ENCODE measurements at regions not wholly inside any gene's neighbourhood (a gene's known extent, or its start where the extent isn't known, plus 50 kb on each side); places are given as distances from the start of the nearest gene placed in this dataset.

GRCh38 chr18:42281851-42282250, 326.8 kb downstream of the PIK3C3 start:
- Histone ChIP-seq H3K4me1 (ENCODE audit: control insufficient read depth in 1 of 2, insufficient read depth in 2 of 2, low read depth in 1 of 2, low read length in 1 of 2) (no peaks in the 10 kb centered on the region; a peak in 1 of 4 replicates), H3K27ac (ENCODE audit: low read depth in 2 of 2, low read length in 1 of 2) (no peak overlapping the region), H3K79me2 (ENCODE audit: insufficient read depth) (no peaks in the 10 kb centered on the region), H3K36me3 (replicated peaks in 1 of 2; ENCODE audit: control insufficient read depth in 1 of 2, insufficient read depth in 2 of 2, low read length in 1 of 2) (no peaks in the 10 kb centered on the region), H2AFZ (ENCODE audit: low read depth) (no peak overlapping the region), H4K20me1 (ENCODE audit: insufficient read depth) (no peaks in the 10 kb centered on the region), H3K9me2 (no peaks in the 10 kb centered on the region), H3K4me3 (ENCODE audit: low read depth in 2 of 2, low read length in 1 of 2) (no peak overlapping the region), H3K4me2 (no peak overlapping the region), H3F3A (replicated peaks; ENCODE audit: insufficient read depth) (peaks cover 2% of the 10 kb centered on the region), H3K9me3 (no peaks in the 10 kb centered on the region), H3K9ac (no peak overlapping the region), H3K27me3 (ENCODE audit: insufficient read depth) (no peaks in the 10 kb centered on the region)
- DNase-seq, result no peak
- ChIA-PET POLR2A (no interaction called here), CTCF (interaction anchor here (1.0 to 2.0 kb wide), 4 partner anchors 13 to 167 kb away, joined by 3 to 8 read pairs (median 4); no protein-coding TSS in a partner anchor)
- TF ChIP-seq ZBTB33 (IDR thresholded peaks at IDR 0.05; ENCODE audit: borderline replicate concordance, low read depth), result no peak
- TF ChIP-seq USF2 (IDR thresholded peaks at IDR 0.05; ENCODE audit: borderline replicate concordance, low read depth, low read length), result no peak
- TF ChIP-seq REST (IDR thresholded peaks at IDR 0.05; ENCODE audit: low read depth, low read length), result no peak
- TF ChIP-seq RFX5 (IDR thresholded peaks at IDR 0.05; ENCODE audit: low read length), result no peak
- TF ChIP-seq TEAD4 (IDR thresholded peaks at IDR 0.05; ENCODE audit: borderline replicate concordance, insufficient read depth), result no peak
- TF ChIP-seq RXRA (IDR thresholded peaks at IDR 0.05; ENCODE audit: borderline replicate concordance, low read depth), result no peak
- TF ChIP-seq MAX (IDR thresholded peaks at IDR 0.05; ENCODE audit: low read depth), result no peak
- TF ChIP-seq CTCF (IDR thresholded peaks at IDR 0.05), result no peak
- no peak for TF ChIP-seq NFIC (IDR thresholded peaks at IDR 0.05; ENCODE audit: borderline replicate concordance)
- TF ChIP-seq ELF1 (IDR thresholded peaks at IDR 0.05), result no peak
- no peak for TF ChIP-seq FOXM1 (IDR thresholded peaks at IDR 0.05; ENCODE audit: low read depth)
- no peak for TF ChIP-seq USF1 (IDR thresholded peaks at IDR 0.05; ENCODE audit: borderline replicate concordance, low read depth)
- TF ChIP-seq SMC3 (IDR thresholded peaks at IDR 0.05; ENCODE audit: low read depth, low read length), result no peak
